Endothelial cell of umbilical vein (primary cell): ENCODE measurements at regions not wholly inside any gene's neighbourhood (a gene's known extent, or its start where the extent isn't known, plus 50 kb on each side); places are given as distances from the start of the nearest gene placed in this dataset.

ENCODE experiments used
- POLR2A ChIP-seq: IDR thresholded peaks from 2 replicates; pipeline ENCODE4 v1.6.1; 2012; ENCODE audit warnings: low read depth, mild to moderate bottlenecking, control low read depth, low read length
- TF ChIP-seq, protein P1 (sequence below), 2 donors: IDR thresholded peaks; 1 replicate in 1 of 2; 2 replicates in 1 of 2; pipeline ENCODE4 v1.5.1; 2011; ENCODE audit warnings: low read length in 2 of 2, mild to moderate bottlenecking in 2 of 2, moderate library complexity in 2 of 2, control low read depth in 1 of 2, inconsistent platforms in 1 of 2, low read depth in 1 of 2; ENCODE audit not compliant: insufficient read depth in 1 of 2; ENCODE audit errors: extremely low read depth in 1 of 2

- TF ChIP-seq, protein P1, sequence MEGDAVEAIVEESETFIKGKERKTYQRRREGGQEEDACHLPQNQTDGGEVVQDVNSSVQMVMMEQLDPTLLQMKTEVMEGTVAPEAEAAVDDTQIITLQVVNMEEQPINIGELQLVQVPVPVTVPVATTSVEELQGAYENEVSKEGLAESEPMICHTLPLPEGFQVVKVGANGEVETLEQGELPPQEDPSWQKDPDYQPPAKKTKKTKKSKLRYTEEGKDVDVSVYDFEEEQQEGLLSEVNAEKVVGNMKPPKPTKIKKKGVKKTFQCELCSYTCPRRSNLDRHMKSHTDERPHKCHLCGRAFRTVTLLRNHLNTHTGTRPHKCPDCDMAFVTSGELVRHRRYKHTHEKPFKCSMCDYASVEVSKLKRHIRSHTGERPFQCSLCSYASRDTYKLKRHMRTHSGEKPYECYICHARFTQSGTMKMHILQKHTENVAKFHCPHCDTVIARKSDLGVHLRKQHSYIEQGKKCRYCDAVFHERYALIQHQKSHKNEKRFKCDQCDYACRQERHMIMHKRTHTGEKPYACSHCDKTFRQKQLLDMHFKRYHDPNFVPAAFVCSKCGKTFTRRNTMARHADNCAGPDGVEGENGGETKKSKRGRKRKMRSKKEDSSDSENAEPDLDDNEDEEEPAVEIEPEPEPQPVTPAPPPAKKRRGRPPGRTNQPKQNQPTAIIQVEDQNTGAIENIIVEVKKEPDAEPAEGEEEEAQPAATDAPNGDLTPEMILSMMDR (IDR thresholded peaks at IDR 0.05; ENCODE audit: extremely low read depth in 1 of 2, insufficient read depth in 1 of 2, low read depth in 1 of 2, low read length in 2 of 2) = no peak
- no peak for TF ChIP-seq POLR2A
Observed at GRCh38 chr6:14353798-14354197, 236.2 kb downstream of the CD83 start.
